A673 (cell line): ENCODE measurements at regions not wholly inside any gene's neighbourhood (a gene's known extent, or its start where the extent isn't known, plus 50 kb on each side); places are given as distances from the start of the nearest gene placed in this dataset.

Source experiments
- EZH2 ChIP-seq: fragments of 200-600 bp; sonication (generic); IDR thresholded peaks from 2 replicates; pipeline ENCODE4 v1.6.1; 2017; ENCODE audit warnings: borderline replicate concordance, low read depth, mild to moderate bottlenecking, mixed read lengths, antibody characterized with exemption, low read length; ENCODE audit not compliant: poor library complexity, severe bottlenecking
- TF ChIP-seq, protein P1 (sequence below): fragments of 300-800, 200-600 bp; sonication (generic); conservative IDR thresholded peaks from 2 replicates; pipeline ENCODE4 v1.5.1; 2017; ENCODE audit warnings: low read depth, mild to moderate bottlenecking, antibody characterized with exemption, low read length, moderate library complexity, mixed read lengths

DNA sequence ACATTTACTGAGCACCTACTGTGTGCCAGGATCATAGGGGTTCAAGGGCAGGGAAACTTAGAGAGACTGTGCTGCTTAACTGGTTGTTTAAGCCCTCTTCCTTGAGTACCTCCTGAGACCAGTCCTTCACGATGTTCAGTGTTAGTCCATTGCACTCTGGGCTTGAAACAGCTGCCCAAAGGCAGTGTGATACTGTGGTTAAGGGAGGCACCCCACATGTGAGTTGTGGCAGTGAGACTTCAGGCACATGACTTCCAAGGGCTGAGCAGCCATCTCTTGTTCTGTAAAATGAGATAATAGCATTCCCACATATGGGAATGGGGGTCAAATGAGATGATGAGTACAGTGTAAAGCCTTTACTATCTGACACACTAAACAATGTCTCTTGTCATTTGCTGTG, 75.1 kb downstream of the LINGO1 start:
- TF ChIP-seq, protein P1, sequence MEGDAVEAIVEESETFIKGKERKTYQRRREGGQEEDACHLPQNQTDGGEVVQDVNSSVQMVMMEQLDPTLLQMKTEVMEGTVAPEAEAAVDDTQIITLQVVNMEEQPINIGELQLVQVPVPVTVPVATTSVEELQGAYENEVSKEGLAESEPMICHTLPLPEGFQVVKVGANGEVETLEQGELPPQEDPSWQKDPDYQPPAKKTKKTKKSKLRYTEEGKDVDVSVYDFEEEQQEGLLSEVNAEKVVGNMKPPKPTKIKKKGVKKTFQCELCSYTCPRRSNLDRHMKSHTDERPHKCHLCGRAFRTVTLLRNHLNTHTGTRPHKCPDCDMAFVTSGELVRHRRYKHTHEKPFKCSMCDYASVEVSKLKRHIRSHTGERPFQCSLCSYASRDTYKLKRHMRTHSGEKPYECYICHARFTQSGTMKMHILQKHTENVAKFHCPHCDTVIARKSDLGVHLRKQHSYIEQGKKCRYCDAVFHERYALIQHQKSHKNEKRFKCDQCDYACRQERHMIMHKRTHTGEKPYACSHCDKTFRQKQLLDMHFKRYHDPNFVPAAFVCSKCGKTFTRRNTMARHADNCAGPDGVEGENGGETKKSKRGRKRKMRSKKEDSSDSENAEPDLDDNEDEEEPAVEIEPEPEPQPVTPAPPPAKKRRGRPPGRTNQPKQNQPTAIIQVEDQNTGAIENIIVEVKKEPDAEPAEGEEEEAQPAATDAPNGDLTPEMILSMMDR, result no peak
- TF ChIP-seq EZH2, result no peak
